ENCODE measurements at regions not wholly inside any gene's neighbourhood (a gene's known extent, or its start where the extent isn't known, plus 50 kb on each side); places are given as distances from the start of the nearest gene placed in this dataset.

DNA sequence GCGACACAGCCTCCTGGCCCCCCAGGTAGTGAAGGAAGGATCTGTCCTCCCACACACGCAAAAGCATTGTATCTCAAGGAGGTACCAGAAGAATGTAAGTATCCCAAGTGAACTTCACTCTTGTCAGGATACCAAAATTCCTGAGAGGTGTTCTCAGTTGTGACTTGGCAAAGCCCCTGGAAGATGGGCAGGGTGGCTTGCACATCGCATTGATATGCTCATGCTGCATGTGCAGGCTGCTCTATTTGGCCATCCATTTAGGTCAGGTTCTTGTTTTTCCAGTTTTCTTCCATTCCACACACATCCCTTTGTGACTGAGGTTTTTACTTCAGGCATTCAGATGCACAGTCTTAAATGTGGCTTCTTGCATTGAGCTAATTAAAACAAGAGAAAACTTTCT lies 382.8 kb downstream of the FOXO1 start:
- Histone ChIP-seq H3K4me3 (no peak overlapping the region), H3K27ac (no peak overlapping the region), H3K4me1 (no peaks in the 10 kb centered on the region), H3K36me3 (no peaks in the 10 kb centered on the region), H3K9me3 (no peaks in the 10 kb centered on the region), H3K27me3 (no peaks in the 10 kb centered on the region)
- intact Hi-C loops (cut with DNase I; ENCODE audit: low total_unique reads), result no loop called here
- WGBS, 5 donors, result 67 to 92% (median 88%) methylated on average over 3 of the region's 3 CpGs
- TF ChIP-seq, protein P1, sequence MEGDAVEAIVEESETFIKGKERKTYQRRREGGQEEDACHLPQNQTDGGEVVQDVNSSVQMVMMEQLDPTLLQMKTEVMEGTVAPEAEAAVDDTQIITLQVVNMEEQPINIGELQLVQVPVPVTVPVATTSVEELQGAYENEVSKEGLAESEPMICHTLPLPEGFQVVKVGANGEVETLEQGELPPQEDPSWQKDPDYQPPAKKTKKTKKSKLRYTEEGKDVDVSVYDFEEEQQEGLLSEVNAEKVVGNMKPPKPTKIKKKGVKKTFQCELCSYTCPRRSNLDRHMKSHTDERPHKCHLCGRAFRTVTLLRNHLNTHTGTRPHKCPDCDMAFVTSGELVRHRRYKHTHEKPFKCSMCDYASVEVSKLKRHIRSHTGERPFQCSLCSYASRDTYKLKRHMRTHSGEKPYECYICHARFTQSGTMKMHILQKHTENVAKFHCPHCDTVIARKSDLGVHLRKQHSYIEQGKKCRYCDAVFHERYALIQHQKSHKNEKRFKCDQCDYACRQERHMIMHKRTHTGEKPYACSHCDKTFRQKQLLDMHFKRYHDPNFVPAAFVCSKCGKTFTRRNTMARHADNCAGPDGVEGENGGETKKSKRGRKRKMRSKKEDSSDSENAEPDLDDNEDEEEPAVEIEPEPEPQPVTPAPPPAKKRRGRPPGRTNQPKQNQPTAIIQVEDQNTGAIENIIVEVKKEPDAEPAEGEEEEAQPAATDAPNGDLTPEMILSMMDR (IDR thresholded peaks at IDR 0.05), result no peak
- TF ChIP-seq POLR2AphosphoS5 (IDR thresholded peaks at IDR 0.05), result no peak
- no peak for TF ChIP-seq EP300 (IDR thresholded peaks at IDR 0.05)
- no peak for TF ChIP-seq POLR2A (IDR thresholded peaks at IDR 0.05)
- no peak for DNase-seq

DNA sequence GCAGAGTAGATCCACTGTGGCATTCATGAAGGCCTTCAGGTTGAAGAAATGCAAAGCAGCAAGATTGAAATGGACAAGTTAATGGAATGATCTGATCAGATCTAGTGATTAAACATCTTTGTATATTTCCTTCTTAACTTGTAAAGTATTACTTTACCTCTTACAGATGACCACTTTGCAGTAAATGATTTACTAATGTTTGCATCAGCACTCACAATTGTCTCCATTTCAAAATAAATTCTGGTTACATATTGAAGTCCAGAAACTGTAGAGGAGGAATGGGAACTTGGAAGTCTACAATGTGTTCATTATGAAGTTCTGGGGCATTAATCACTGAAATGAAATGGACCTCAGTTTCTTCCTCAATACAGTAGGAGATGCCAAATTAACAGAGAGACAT lies 380.8 kb downstream of the FOXO1 start:
- H3K4me3 ChIP-seq, result no peak overlapping the region
- intact Hi-C loops (cut with DNase I; ENCODE audit: low total_unique reads), result no loop called here

DNA sequence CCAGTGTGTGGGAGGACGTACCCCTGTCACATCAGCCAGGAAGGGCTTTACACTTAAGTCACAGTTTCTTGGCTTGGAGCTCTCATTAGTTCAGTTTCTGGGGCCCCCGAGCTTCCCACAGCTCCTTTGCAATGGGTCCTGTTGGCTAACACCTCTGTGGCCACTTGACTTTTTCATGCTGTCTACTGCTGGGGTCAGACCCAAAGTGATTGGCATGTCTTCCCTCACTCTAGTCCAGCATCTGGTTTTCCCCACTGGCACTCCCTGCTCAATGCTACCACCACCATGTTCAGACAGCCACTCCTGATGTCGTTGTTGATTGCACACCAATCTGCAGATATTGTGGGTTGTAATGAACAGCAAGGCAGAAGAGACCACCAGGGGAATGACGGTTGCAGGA lies 379.0 kb downstream of the FOXO1 start:
- no peak overlapping the region for H3K4me3 ChIP-seq
- WGBS, 5 donors, result 82 to 93% (median 87%) methylated on average over 4 of the region's 4 CpGs
- H3K9me3 ChIP-seq, result no peaks in the 10 kb centered on the region
- H3K27ac ChIP-seq, result no peak overlapping the region
- H3K36me3 ChIP-seq, result no peaks in the 10 kb centered on the region
- no peaks in the 10 kb centered on the region for H3K4me1 ChIP-seq
- H3K27me3 ChIP-seq, result no peaks in the 10 kb centered on the region
- intact Hi-C loops (cut with DNase I; ENCODE audit: low total_unique reads), result no loop called here
- no peak for DNase-seq
- TF ChIP-seq POLR2AphosphoS5 (IDR thresholded peaks at IDR 0.05), result no peak
- TF ChIP-seq POLR2A (IDR thresholded peaks at IDR 0.05), result no peak
- TF ChIP-seq, protein P1 (IDR thresholded peaks at IDR 0.05), result no peak
- TF ChIP-seq EP300 (IDR thresholded peaks at IDR 0.05), result no peak

More for the DNA sequence above, 380.8 kb downstream of the FOXO1 start:
- H3K27me3 ChIP-seq, result no peaks in the 10 kb centered on the region
- no peaks in the 10 kb centered on the region for H3K4me1 ChIP-seq
- no peaks in the 10 kb centered on the region for H3K9me3 ChIP-seq
- no peak overlapping the region for H3K27ac ChIP-seq
- TF ChIP-seq, protein P1 (IDR thresholded peaks at IDR 0.05), result no peak
- TF ChIP-seq POLR2A (IDR thresholded peaks at IDR 0.05), result no peak
- no peak for TF ChIP-seq POLR2AphosphoS5 (IDR thresholded peaks at IDR 0.05)
- TF ChIP-seq EP300 (IDR thresholded peaks at IDR 0.05), result no peak
- no peak for DNase-seq
- H3K36me3 ChIP-seq, result no peaks in the 10 kb centered on the region

DNA sequence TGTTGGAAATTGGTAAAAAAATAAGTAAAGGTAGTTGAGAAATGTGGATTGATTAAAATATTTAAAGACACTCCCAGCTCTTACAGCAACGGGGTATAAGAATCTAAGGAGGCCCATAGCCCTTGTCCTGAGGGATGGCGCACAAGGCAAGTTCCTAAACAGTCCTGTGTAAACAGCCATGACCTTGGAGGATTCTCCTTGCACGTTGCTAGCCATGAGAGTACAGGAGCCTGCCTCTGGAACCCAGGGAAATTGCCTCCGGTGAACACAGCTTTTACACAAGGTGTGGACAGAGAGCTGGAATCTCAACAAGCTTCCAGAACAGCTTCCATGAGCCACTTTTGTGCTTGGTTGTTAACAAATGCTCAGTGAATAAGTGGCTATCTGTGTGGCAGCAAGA lies 378.2 kb downstream of the FOXO1 start:
- no peaks in the 10 kb centered on the region for H3K4me1 ChIP-seq
- WGBS, 5 donors, result 58 to 86% (median 67%) methylated on average over 4 of the region's 4 CpGs
- intact Hi-C loops (cut with DNase I; ENCODE audit: low total_unique reads), result no loop called here

More for the DNA sequence above, 378.2 kb downstream of the FOXO1 start:
- Histone ChIP-seq H3K27ac (no peak overlapping the region), H3K4me3 (no peak overlapping the region), H3K27me3 (no peaks in the 10 kb centered on the region), H3K9me3 (no peaks in the 10 kb centered on the region), H3K36me3 (no peaks in the 10 kb centered on the region)
- no peak for DNase-seq
- no peak for TF ChIP-seq POLR2AphosphoS5 (IDR thresholded peaks at IDR 0.05)
- no peak for TF ChIP-seq EP300 (IDR thresholded peaks at IDR 0.05)
- no peak for TF ChIP-seq POLR2A (IDR thresholded peaks at IDR 0.05)
- TF ChIP-seq, protein P1 (IDR thresholded peaks at IDR 0.05), result no peak
